HG03066 (cell line): ENCODE measurements at regions not wholly inside any gene's neighbourhood (a gene's known extent, or its start where the extent isn't known, plus 50 kb on each side); places are given as distances from the start of the nearest gene placed in this dataset.

Experiments used
- ATAC-seq: cut with Tn5 transposase; IDR thresholded peaks from one replicate; pipeline ENCODE4 v1.9.1; 2021; ENCODE audit warnings: low read depth; ENCODE audit not compliant: unreplicated experiment

GRCh38 chr10:44301781-44302355, 83.0 kb downstream of the CXCL12 start:
- ATAC-seq, result no peak

GRCh38 chr10:44300666-44301649, 83.9 kb downstream of the CXCL12 start:
- peak; percentile 56 for ATAC-seq

GRCh38 chr10:44298713-44299112, 86.2 kb downstream of the CXCL12 start:
- no peak for ATAC-seq

GRCh38 chr10:44297963-44298362, 86.9 kb downstream of the CXCL12 start:
- no peak for ATAC-seq

GRCh38 chr10:44295644-44296241, 89.2 kb downstream of the CXCL12 start:
- ATAC-seq, result no peak

GRCh38 chr10:44294726-44295412, 90.0 kb downstream of the CXCL12 start:
- ATAC-seq, result no peak

- ATAC-seq, result no peak
Measured at GRCh38 chr10:44293842-44294241, 91.1 kb downstream of the CXCL12 start.

GRCh38 chr10:44293306-44293778, 91.6 kb downstream of the CXCL12 start:
- ATAC-seq, result no peak

GRCh38 chr10:44292390-44293002, 92.4 kb downstream of the CXCL12 start:
- ATAC-seq, result no peak

- ATAC-seq, result no peak
Measured at GRCh38 chr10:44291091-44291490, 93.8 kb downstream of the CXCL12 start.

- no peak for ATAC-seq
Measured at GRCh38 chr10:44289125-44289524, 95.8 kb downstream of the CXCL12 start.

- no peak for ATAC-seq
Measured at GRCh38 chr10:44287408-44287807, 97.5 kb downstream of the CXCL12 start.

GRCh38 chr10:44284198-44285084, 100.5 kb downstream of the CXCL12 start:
- no peak for ATAC-seq

- ATAC-seq, result no peak
Measured at GRCh38 chr10:44282626-44283300, 102.1 kb downstream of the CXCL12 start.

- no peak for ATAC-seq
Measured at GRCh38 chr10:44281662-44282061, 103.2 kb downstream of the CXCL12 start.

GRCh38 chr10:44281089-44281613, 103.7 kb downstream of the CXCL12 start:
- ATAC-seq, result no peak

- no peak for ATAC-seq
Measured at GRCh38 chr10:44280226-44281014, 104.5 kb downstream of the CXCL12 start.
